Stimulated activated naive CD8-positive, alpha-beta T cell treated with anti-CD3 and anti-CD28 coated beads, Interleukin-15, Interleukin-2, amounts not matched to agents 100 ng/mL and 50 ng/mL, for 24 hours (primary cell): ENCODE measurements at regions not wholly inside any gene's neighbourhood (a gene's known extent, or its start where the extent isn't known, plus 50 kb on each side); places are given as distances from the start of the nearest gene placed in this dataset.

Experiments used
- H3K27ac Mint-ChIP-seq: one replicate; pipeline ENCODE4 v1.8.0; 2021; ENCODE audit warnings: mild to moderate bottlenecking, mixed read lengths
- H3K27me3 Mint-ChIP-seq: one replicate; pipeline ENCODE4 v1.8.0; 2021; ENCODE audit warnings: mixed read lengths
- H3K36me3 Mint-ChIP-seq: one replicate; pipeline ENCODE4 v1.8.0; 2021; ENCODE audit warnings: low read depth, mixed read lengths
- H3K4me1 Mint-ChIP-seq: one replicate; pipeline ENCODE4 v1.8.0; 2021; ENCODE audit warnings: low read depth, mixed read lengths
- H3K4me3 Mint-ChIP-seq: one replicate; pipeline ENCODE4 v1.8.0; 2021; ENCODE audit warnings: mild to moderate bottlenecking, mixed read lengths
- H3K9me3 Mint-ChIP-seq: one replicate; pipeline ENCODE4 v1.8.0; 2021; ENCODE audit warnings: mixed read lengths

DNA sequence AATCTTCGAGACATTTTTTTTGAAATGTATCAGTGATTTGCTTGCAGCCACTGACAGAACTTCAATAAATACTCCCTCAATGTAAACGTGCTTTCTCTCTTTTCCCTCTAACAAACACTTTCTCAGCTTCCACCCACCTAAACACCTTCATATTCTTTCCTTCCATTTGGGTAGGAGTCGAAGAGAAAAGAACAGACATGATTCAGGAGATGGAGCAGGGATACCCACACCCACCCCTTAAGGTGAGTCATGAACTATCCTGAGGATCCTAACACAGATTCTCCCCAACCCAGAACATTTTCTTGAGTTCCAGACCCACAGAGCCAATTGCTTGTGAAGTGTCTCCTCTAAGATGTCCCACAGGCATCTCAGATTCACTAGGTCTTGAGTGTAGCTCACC, 488.8 kb downstream of the CDK5RAP2 start:
- Mint-ChIP-seq H3K4me1 (no peaks in the 10 kb centered on the region), H3K4me3 (no peak overlapping the region), H3K36me3 (no peaks in the 10 kb centered on the region), H3K27ac (no peak overlapping the region), H3K27me3 (no peaks in the 10 kb centered on the region), H3K9me3 (peaks cover 5% of the 10 kb centered on the region)

DNA sequence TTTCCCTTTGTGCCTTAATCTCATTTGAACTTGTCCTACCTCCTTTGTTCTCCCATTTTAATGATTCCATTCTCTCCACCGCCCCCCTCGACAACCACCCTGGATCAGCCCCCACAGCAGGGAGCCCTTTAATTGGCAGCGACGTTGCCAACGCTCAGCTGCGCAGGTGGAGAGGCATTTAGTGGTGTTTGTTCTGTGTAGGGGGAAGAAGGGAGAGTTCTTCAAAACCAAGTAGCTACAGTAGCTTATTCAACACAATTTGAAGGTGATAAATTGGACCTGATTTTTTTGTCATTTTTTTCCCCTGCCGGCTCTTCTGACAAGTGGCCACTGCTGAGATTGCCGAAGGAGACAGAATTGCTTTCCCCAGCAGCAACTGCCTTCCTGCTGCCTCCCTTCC, 499.1 kb downstream of the CDK5RAP2 start:
- H3K4me1 Mint-ChIP-seq, result no peaks in the 10 kb centered on the region
- no peaks in the 10 kb centered on the region for H3K36me3 Mint-ChIP-seq
- no peak overlapping the region for H3K4me3 Mint-ChIP-seq
- no peak overlapping the region for H3K27ac Mint-ChIP-seq
- H3K9me3 Mint-ChIP-seq, result peaks cover 13% of the 10 kb centered on the region
- peaks cover 6% of the 10 kb centered on the region for H3K27me3 Mint-ChIP-seq

DNA sequence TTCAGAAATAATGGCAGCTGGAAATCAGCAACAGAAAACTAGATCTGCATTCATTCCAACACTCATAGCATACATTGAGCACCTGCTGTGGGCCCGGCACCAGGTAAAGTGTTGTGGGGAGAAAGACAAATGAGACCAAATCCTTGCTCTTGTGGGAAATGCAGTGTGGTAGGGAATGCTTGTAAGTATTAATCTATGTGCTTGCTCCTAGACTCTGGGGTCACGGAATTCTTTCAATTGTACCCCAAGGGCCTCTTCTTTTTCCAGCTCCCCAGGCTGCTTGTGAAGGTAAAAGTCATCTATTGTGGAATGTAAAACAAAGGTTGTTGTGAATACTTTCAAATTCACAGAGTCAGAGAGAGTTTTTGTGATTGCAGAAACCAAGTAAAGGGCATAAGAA, 501.9 kb downstream of the CDK5RAP2 start:
- Mint-ChIP-seq H3K36me3 (no peaks in the 10 kb centered on the region), H3K27me3 (peaks cover 10% of the 10 kb centered on the region), H3K27ac (no peak overlapping the region), H3K4me3 (no peak overlapping the region), H3K4me1 (no peaks in the 10 kb centered on the region), H3K9me3 (no peaks in the 10 kb centered on the region)

DNA sequence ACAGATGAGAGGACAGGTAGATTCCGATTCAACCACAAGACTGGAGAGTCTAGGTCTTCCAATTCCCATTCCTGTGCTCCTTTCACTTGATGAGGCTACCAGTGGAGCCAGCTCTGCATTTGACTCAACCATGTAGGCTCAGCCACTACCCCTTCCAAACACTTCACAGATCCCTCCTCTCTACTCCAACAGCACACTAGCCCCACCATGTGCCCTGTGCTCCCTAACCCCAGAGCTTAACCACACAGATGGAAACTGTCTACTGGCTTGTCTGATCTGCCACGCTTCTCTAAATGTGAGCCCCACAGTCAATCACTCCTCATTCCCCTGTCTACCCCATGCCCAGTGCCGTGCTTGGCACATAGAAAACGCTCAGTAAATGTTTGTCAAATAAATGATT, 508.2 kb downstream of the CDK5RAP2 start:
- no peaks in the 10 kb centered on the region for H3K4me1 Mint-ChIP-seq
- H3K27ac Mint-ChIP-seq, result no peak overlapping the region
- H3K27me3 Mint-ChIP-seq, result peaks cover 6% of the 10 kb centered on the region
- H3K4me3 Mint-ChIP-seq, result no peak overlapping the region
- H3K36me3 Mint-ChIP-seq, result no peaks in the 10 kb centered on the region
- H3K9me3 Mint-ChIP-seq, result no peaks in the 10 kb centered on the region

DNA sequence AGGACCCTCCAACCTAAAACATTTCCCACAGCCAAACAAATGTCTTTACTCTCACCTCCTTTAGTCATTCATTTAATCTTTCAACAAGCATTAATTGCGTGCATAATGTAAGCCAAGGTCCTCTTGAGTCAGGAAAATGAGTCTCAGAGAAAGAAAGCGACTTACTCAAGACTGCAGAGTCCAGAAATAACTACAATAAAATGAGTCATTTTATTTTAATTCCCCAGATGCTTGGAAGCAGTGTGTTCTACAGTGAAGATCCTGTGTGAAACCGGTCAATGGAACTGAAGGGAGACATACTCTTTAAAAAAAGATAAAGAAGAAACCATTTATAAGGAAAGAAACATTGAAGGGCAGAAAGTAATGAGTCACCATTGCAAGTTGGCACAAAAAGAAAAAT, 513.7 kb downstream of the CDK5RAP2 start:
- no peaks in the 10 kb centered on the region for H3K36me3 Mint-ChIP-seq
- no peaks in the 10 kb centered on the region for H3K9me3 Mint-ChIP-seq
- H3K4me1 Mint-ChIP-seq, result no peaks in the 10 kb centered on the region
- no peak overlapping the region for H3K27ac Mint-ChIP-seq
- no peak overlapping the region for H3K4me3 Mint-ChIP-seq
- H3K27me3 Mint-ChIP-seq, result no peaks in the 10 kb centered on the region

DNA sequence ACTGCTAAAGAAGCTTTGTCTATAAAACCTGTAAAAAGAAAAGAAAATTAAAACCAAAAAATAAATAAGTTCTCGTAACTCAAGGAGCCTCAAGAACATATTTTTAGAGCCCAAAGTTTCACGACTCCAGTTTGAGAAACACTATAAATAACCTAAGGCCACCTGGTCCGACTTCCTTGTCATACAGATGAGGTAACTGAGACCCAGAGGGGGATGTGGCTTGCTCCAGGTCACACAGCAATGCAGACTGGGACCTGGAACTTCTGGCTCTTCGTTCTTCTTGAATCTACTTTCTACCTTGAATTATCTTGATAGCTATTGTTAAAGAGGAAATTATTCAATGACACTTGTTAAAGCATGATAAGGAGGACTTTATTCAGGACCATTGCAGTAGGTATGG, 514.8 kb downstream of the CDK5RAP2 start:
- Mint-ChIP-seq H3K27ac (no peak overlapping the region), H3K27me3 (no peaks in the 10 kb centered on the region), H3K4me1 (no peaks in the 10 kb centered on the region), H3K9me3 (no peaks in the 10 kb centered on the region), H3K4me3 (no peak overlapping the region), H3K36me3 (no peaks in the 10 kb centered on the region)

DNA sequence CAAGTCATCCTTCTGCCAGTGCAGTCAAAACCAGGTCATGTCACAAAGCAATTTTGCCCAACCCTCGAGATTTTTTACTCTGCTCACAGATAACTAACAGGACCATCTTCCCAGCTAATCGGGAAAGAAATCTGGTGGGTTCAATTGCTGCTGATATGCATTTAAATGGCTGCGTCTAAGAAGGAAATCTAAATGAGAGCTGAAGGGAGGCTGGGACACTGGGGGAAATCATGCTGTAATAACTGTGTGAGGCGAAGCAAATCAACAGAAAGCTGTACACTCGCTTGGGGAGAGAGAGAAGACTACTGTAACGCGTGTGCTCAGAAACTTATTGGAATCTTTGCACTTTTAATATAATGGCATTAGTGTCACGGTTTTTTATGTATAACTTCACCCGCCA, 535.0 kb downstream of the CDK5RAP2 start:
- Mint-ChIP-seq H3K27me3 (no peaks in the 10 kb centered on the region), H3K9me3 (peaks cover 7% of the 10 kb centered on the region), H3K4me1 (no peaks in the 10 kb centered on the region), H3K27ac (no peak overlapping the region), H3K36me3 (no peaks in the 10 kb centered on the region), H3K4me3 (no peak overlapping the region)

DNA sequence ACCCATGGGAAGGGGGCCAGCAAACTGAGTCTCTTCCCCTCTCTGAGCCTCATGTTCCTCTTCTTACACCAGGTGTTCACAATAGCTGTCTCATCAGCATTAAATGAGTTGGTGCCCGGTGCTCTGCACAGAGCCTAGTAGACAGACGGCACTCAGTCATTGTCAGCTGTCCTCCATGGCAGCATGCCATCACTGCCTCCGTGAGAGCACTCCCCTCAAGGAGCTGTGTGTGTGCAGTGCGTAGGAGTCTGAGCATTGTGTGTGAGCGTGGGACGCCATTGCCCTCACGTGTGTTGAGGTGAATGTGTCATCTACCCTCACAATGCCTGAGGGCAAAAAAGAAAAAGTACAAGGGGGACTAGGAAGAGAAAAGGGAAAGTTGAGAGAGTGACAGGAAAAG, 536.5 kb downstream of the CDK5RAP2 start:
- H3K36me3 Mint-ChIP-seq, result no peaks in the 10 kb centered on the region
- H3K4me1 Mint-ChIP-seq, result no peaks in the 10 kb centered on the region
- H3K9me3 Mint-ChIP-seq, result peaks cover 7% of the 10 kb centered on the region
- H3K27me3 Mint-ChIP-seq, result no peaks in the 10 kb centered on the region
- no peak overlapping the region for H3K4me3 Mint-ChIP-seq
- H3K27ac Mint-ChIP-seq, result no peak overlapping the region

DNA sequence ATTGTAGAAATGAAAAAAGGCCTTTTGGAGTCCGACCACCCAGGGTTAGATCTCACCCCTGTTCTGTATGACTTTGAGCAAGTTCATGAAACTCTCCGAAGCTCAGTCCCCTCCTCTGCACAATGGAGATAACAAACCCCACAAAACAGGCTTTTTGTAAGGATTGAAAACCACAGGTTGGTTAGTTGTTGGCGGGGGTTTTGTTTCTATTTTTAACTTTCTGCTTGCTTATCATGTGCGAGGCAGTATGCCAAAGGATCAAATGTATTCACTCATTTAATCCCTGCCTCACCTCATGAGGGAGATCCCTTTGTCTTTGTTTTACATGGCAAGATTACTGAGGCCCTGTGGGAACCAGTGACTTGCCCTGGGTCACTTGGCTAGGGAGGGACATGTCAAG, 539.1 kb downstream of the CDK5RAP2 start:
- Mint-ChIP-seq H3K4me3 (no peak overlapping the region), H3K9me3 (peaks cover 4% of the 10 kb centered on the region), H3K27ac (no peak overlapping the region), H3K27me3 (no peaks in the 10 kb centered on the region), H3K4me1 (no peaks in the 10 kb centered on the region), H3K36me3 (no peaks in the 10 kb centered on the region)

DNA sequence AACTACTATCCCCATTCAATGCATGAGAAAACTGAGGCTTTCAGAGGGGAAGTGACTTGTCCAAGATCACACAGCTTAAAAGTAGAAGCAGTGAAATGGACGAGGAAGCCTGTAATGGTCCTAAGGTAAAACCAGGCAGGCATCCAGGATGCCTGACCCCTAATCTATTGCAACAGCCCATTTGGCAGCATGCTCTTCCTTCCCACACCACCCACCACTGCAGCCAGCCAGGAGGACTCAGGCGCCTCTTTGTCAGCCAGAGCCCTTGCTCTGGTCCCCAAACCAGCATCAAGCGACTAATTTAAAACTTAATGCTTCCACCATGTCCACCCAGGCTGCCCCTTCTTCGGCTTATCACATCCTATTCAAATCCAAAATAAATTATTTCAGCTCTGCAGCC, 541.6 kb downstream of the CDK5RAP2 start:
- H3K27me3 Mint-ChIP-seq, result no peaks in the 10 kb centered on the region
- H3K27ac Mint-ChIP-seq, result no peak overlapping the region
- H3K36me3 Mint-ChIP-seq, result no peaks in the 10 kb centered on the region
- H3K4me3 Mint-ChIP-seq, result no peak overlapping the region
- H3K4me1 Mint-ChIP-seq, result no peaks in the 10 kb centered on the region
- no peaks in the 10 kb centered on the region for H3K9me3 Mint-ChIP-seq

DNA sequence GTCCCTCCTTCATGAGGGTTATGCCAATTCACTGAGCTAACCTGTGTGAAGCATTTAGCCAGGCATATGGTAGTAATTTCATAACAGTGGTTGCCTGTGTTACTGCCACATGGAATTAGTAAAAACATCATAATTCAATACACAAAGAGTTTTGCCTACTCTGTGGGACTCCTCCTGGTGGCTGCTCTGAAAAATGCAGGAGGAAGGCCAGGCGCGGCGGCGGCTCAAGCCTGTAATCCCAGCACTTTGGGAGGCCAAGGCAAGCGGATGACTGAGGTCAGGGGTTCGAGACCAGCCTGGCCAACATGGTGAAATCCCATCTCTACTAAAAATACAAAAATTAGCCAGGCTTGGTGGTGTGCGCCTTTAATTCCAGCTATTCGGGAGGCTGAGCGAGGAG, 547.3 kb downstream of the CDK5RAP2 start:
- H3K27ac Mint-ChIP-seq, result no peak overlapping the region
- peaks cover 4% of the 10 kb centered on the region for H3K9me3 Mint-ChIP-seq
- H3K27me3 Mint-ChIP-seq, result peaks cover 5% of the 10 kb centered on the region
- no peaks in the 10 kb centered on the region for H3K36me3 Mint-ChIP-seq
- no peaks in the 10 kb centered on the region for H3K4me1 Mint-ChIP-seq
- H3K4me3 Mint-ChIP-seq, result no peak overlapping the region

DNA sequence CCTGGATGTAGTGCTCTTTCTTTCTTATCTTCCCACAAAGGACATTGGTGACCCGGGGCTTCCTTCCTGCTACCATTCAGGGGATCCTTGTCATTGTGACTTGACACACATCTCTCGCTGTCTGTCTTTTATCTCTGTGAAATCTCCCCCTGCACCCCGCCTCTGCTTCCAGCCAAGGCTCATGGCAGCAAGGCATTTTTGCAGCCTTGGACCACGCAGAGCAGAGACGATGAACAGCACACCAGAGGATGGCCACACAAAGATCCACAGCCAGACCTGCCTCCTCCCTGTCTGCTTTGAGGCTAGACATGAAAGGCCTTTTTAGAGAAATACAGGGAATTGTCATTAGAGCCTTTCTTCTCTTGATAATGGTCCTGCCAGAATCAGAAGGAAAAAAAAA, 549.1 kb downstream of the CDK5RAP2 start:
- Mint-ChIP-seq H3K27ac (no peak overlapping the region), H3K4me1 (no peaks in the 10 kb centered on the region), H3K36me3 (no peaks in the 10 kb centered on the region), H3K9me3 (peaks cover 4% of the 10 kb centered on the region), H3K27me3 (peaks cover 5% of the 10 kb centered on the region), H3K4me3 (no peak overlapping the region)

DNA sequence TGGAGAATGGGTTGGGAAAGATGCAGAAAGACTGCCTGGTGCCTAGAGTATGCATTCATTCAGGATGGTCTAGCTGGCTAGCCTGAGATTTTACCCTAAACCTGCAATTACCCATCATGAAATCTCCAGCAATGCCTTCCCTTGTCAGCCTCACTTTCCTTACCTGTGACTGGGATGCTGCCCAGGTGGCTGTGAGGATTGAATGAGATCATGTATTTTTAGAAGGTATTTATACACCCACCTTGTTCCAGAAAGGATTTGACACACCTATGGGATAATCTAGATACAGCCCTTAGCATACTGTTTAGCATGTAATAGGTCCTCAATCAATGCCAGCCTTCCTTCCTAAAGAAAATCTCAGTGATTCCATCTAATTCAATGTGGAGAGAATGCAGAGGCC, 561.4 kb downstream of the CDK5RAP2 start:
- H3K9me3 Mint-ChIP-seq, result peaks cover 11% of the 10 kb centered on the region
- H3K27me3 Mint-ChIP-seq, result peaks cover 3% of the 10 kb centered on the region
- H3K4me3 Mint-ChIP-seq, result no peak overlapping the region

DNA sequence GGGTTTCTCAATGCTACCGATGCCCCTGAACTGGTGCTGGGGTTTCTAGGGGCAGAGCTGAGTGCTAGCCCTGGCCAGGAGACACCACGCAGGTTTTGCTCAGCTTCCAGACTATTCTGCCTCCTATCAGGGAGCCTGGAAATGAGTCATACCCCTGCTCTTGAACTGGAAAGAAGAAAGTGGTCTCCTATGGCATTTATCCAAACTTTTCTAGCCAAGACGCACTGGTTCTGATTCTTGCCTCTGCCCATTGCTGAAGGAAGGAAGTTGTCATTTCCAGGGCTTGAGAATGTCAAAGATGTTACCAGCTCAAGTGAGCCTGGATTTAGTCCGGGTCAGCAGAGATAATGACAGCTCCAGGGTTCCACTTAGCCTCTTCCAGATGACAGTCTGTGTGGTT, 561.9 kb downstream of the CDK5RAP2 start:
- H3K4me3 Mint-ChIP-seq, result no peak overlapping the region
- peaks cover 7% of the 10 kb centered on the region for H3K9me3 Mint-ChIP-seq
- no peaks in the 10 kb centered on the region for H3K4me1 Mint-ChIP-seq
- no peak overlapping the region for H3K27ac Mint-ChIP-seq
- peaks cover 1% of the 10 kb centered on the region for H3K27me3 Mint-ChIP-seq
- no peaks in the 10 kb centered on the region for H3K36me3 Mint-ChIP-seq

More for the DNA sequence above, 561.4 kb downstream of the CDK5RAP2 start:
- Mint-ChIP-seq H3K4me1 (no peaks in the 10 kb centered on the region), H3K27ac (no peak overlapping the region), H3K36me3 (no peaks in the 10 kb centered on the region)

DNA sequence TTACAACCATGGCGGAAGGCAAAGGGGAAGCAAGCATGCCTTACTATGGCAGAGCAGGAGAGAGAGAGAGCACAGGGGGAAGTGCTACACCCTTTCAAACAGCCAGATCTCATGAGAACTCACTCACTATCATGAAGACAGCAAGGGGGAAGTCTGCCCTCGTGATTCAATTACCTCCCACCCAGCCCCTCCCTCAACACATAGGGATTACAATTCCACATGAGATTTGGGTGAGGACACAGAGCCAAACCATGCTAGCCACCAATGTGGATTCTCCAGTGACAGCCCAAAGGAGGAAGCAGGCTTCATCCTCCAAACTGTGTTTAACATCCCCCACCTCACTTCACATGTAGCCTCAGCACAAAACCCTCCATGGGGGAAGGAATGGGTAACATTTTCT, 563.7 kb downstream of the CDK5RAP2 start:
- Mint-ChIP-seq H3K36me3 (no peaks in the 10 kb centered on the region), H3K4me1 (no peaks in the 10 kb centered on the region), H3K4me3 (no peak overlapping the region), H3K27ac (no peak overlapping the region), H3K27me3 (no peaks in the 10 kb centered on the region), H3K9me3 (peaks cover 5% of the 10 kb centered on the region)

DNA sequence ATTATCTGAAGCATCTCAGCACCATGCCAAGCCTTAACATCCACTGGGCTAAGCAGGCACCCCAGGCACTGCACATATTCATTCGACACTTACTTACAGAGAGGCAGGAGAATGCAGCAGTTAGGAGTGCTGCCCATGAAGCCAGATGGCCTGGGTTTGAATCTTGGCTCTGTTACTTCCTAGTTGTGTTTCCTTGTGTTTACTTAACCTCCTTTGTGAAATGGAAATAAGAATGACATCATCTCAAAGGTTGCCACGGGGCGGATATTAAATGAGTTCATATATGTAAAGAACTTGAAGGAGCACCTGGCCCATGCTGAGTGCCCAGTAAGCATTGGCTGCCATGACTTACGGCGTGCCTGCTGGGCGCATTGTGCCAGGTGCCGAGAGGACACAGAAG, 565.2 kb downstream of the CDK5RAP2 start:
- no peak overlapping the region for H3K4me3 Mint-ChIP-seq
- H3K27me3 Mint-ChIP-seq, result peaks cover 4% of the 10 kb centered on the region
- H3K4me1 Mint-ChIP-seq, result no peaks in the 10 kb centered on the region
- peaks cover 5% of the 10 kb centered on the region for H3K9me3 Mint-ChIP-seq
- no peaks in the 10 kb centered on the region for H3K36me3 Mint-ChIP-seq
- H3K27ac Mint-ChIP-seq, result no peak overlapping the region

DNA sequence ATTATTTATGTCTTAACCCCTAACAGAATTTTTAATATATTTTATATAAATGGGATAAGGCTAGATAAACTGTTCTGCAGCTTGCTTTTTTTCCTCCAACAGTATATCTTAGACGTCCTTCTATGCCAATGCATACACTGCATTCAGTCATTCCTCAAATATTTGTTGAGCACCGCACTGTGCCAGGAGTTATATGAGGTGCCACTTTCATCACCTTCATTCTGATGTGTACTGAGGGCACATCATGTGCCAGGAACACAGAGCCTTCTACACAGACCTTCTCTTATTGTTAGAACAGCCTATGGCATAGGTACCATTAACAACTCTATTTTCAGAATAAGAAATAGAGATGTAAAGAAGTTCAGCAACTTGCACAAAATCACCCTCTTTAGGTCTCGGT, 570.1 kb downstream of the CDK5RAP2 start:
- H3K4me1 Mint-ChIP-seq, result no peaks in the 10 kb centered on the region
- peaks cover 7% of the 10 kb centered on the region for H3K27me3 Mint-ChIP-seq
- peaks cover 3% of the 10 kb centered on the region for H3K9me3 Mint-ChIP-seq
- H3K4me3 Mint-ChIP-seq, result no peak overlapping the region
- H3K36me3 Mint-ChIP-seq, result no peaks in the 10 kb centered on the region
- no peak overlapping the region for H3K27ac Mint-ChIP-seq
